ENCODE measurements at regions not wholly inside any gene's neighbourhood (a gene's known extent, or its start where the extent isn't known, plus 50 kb on each side); places are given as distances from the start of the nearest gene placed in this dataset.

GRCh38 chr12:28065889-28066630, 93.5 kb upstream of the PTHLH start:
- TF ChIP-seq RAD21 (IDR thresholded peaks at IDR 0.05; ENCODE audit: low read depth) (no peak), EGR1 (IDR thresholded peaks at IDR 0.05) (no peak), YY1 (IDR thresholded peaks at IDR 0.05; ENCODE audit: low read depth) (no peak), ZBTB7A (IDR thresholded peaks at IDR 0.05; ENCODE audit: low read depth) (no peak), MAX (IDR thresholded peaks at IDR 0.05) (no peak), REST (IDR thresholded peaks at IDR 0.05; ENCODE audit: low read depth) (no peak), CEBPB (IDR thresholded peaks at IDR 0.05) (no peak), TAF1 (IDR thresholded peaks at IDR 0.05; ENCODE audit: low read depth) (no peak), TCF12 (IDR thresholded peaks at IDR 0.05; ENCODE audit: low read depth) (no peak), NFIC (IDR thresholded peaks at IDR 0.05) (no peak), TEAD4 (IDR thresholded peaks at IDR 0.05) (no peak), EP300 (IDR thresholded peaks at IDR 0.05; ENCODE audit: borderline replicate concordance) (no peak), FOXM1 (IDR thresholded peaks at IDR 0.05; ENCODE audit: borderline replicate concordance, low read depth) (no peak), CREB1 (IDR thresholded peaks at IDR 0.05; ENCODE audit: low read depth) (no peak), USF1 (IDR thresholded peaks at IDR 0.05) (no peak)

- TF ChIP-seq RAD21 (IDR thresholded peaks at IDR 0.05; ENCODE audit: low read depth) (no peak), TAF1 (IDR thresholded peaks at IDR 0.05; ENCODE audit: low read depth) (no peak), EP300 (IDR thresholded peaks at IDR 0.05; ENCODE audit: borderline replicate concordance) (no peak), USF1 (IDR thresholded peaks at IDR 0.05) (no peak), ZBTB7A (IDR thresholded peaks at IDR 0.05; ENCODE audit: low read depth) (no peak), EGR1 (IDR thresholded peaks at IDR 0.05) (no peak), REST (IDR thresholded peaks at IDR 0.05; ENCODE audit: low read depth) (no peak), CREB1 (IDR thresholded peaks at IDR 0.05; ENCODE audit: low read depth) (no peak), CEBPB (IDR thresholded peaks at IDR 0.05) (no peak), MAX (IDR thresholded peaks at IDR 0.05) (no peak), NFIC (IDR thresholded peaks at IDR 0.05) (no peak), TCF12 (IDR thresholded peaks at IDR 0.05; ENCODE audit: low read depth) (no peak), FOXM1 (IDR thresholded peaks at IDR 0.05; ENCODE audit: borderline replicate concordance, low read depth) (no peak), YY1 (IDR thresholded peaks at IDR 0.05; ENCODE audit: low read depth) (no peak), TEAD4 (IDR thresholded peaks at IDR 0.05) (no peak)
Measured at GRCh38 chr12:28066879-28067278, 94.3 kb upstream of the PTHLH start.

- TF ChIP-seq FOXM1 (IDR thresholded peaks at IDR 0.05; ENCODE audit: borderline replicate concordance, low read depth) (no peak), REST (IDR thresholded peaks at IDR 0.05; ENCODE audit: low read depth) (no peak), YY1 (IDR thresholded peaks at IDR 0.05; ENCODE audit: low read depth) (no peak)
Measured at GRCh38 chr12:28068467-28068866, 95.9 kb upstream of the PTHLH start.

GRCh38 chr12:28079539-28079938, 107.0 kb upstream of the PTHLH start:
- TF ChIP-seq TEAD4 (IDR thresholded peaks at IDR 0.05): no peak
- no peak for TF ChIP-seq EGR1 (IDR thresholded peaks at IDR 0.05)
- no peak for TF ChIP-seq FOXM1 (IDR thresholded peaks at IDR 0.05; ENCODE audit: borderline replicate concordance, low read depth)
- TF ChIP-seq REST (IDR thresholded peaks at IDR 0.05; ENCODE audit: low read depth): no peak
- TF ChIP-seq ZBTB7A (IDR thresholded peaks at IDR 0.05; ENCODE audit: low read depth): no peak
- TF ChIP-seq CEBPB (IDR thresholded peaks at IDR 0.05): no peak
- no peak for TF ChIP-seq EP300 (IDR thresholded peaks at IDR 0.05; ENCODE audit: borderline replicate concordance)
- no peak for TF ChIP-seq TAF1 (IDR thresholded peaks at IDR 0.05; ENCODE audit: low read depth)
- TF ChIP-seq USF1 (IDR thresholded peaks at IDR 0.05): no peak
- TF ChIP-seq TCF12 (IDR thresholded peaks at IDR 0.05; ENCODE audit: low read depth): no peak
- TF ChIP-seq RAD21 (IDR thresholded peaks at IDR 0.05; ENCODE audit: low read depth): no peak
- TF ChIP-seq YY1 (IDR thresholded peaks at IDR 0.05; ENCODE audit: low read depth): no peak
- no peak for TF ChIP-seq MAX (IDR thresholded peaks at IDR 0.05)
- no peak for TF ChIP-seq NFIC (IDR thresholded peaks at IDR 0.05)
- TF ChIP-seq CREB1 (IDR thresholded peaks at IDR 0.05; ENCODE audit: low read depth): no peak

All from Ishikawa (cell line).